ENCODE measurements at regions not wholly inside any gene's neighbourhood (a gene's known extent, or its start where the extent isn't known, plus 50 kb on each side); places are given as distances from the start of the nearest gene placed in this dataset.
"Not testable (repeated sequence)": the region's sequence is repeated elsewhere in the genome, so short reads cannot be mapped to it uniquely, and the experiment has no call there.

DNA sequence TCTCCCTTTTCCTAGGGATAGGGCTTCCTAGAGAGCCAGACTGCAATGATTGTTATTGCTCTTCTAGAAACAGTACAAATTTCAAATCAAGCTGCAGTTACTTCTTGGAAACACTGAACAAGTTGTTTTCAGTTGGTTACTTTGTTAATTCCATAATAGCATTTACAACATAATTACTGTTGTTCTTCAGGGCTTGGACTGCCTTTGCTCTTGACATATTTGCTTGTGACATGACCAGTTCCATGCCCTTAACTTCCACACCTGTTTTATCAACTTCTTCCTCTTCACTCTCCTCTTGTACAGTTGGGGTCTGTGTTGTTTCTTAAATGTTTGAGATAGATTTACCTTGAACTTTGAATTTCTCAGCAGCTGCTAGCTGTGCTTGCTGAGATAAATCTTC is 104.4 kb downstream of the SEC23IP start:
- no peak for DNase-seq (ENCODE audit: low spot score)

- no peak for DNase-seq (ENCODE audit: low spot score)
These were observed 104.9 kb downstream of the SEC23IP start for GRCh38 chr10:119997429-119997828.

DNA sequence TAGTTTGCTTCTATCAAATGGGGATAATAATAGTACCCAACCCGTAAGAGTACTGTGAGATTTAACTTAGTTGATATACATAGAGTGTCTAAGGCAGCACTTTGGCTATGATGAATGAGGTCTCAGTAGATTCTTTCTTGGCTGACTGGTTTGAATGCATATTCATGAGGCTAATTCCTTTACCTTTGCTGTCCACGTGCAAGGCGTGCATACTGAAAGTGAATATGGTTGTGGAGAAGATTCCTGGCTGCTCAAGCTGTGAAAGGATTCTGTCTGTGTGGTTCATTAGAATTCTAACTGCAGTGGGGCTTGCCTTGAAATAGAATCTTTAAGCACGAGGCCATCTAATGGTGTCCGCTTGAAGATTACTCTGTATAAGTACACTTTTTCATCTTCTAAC is 110.3 kb downstream of the SEC23IP start:
- DNase-seq (ENCODE audit: low spot score): no peak

DNA sequence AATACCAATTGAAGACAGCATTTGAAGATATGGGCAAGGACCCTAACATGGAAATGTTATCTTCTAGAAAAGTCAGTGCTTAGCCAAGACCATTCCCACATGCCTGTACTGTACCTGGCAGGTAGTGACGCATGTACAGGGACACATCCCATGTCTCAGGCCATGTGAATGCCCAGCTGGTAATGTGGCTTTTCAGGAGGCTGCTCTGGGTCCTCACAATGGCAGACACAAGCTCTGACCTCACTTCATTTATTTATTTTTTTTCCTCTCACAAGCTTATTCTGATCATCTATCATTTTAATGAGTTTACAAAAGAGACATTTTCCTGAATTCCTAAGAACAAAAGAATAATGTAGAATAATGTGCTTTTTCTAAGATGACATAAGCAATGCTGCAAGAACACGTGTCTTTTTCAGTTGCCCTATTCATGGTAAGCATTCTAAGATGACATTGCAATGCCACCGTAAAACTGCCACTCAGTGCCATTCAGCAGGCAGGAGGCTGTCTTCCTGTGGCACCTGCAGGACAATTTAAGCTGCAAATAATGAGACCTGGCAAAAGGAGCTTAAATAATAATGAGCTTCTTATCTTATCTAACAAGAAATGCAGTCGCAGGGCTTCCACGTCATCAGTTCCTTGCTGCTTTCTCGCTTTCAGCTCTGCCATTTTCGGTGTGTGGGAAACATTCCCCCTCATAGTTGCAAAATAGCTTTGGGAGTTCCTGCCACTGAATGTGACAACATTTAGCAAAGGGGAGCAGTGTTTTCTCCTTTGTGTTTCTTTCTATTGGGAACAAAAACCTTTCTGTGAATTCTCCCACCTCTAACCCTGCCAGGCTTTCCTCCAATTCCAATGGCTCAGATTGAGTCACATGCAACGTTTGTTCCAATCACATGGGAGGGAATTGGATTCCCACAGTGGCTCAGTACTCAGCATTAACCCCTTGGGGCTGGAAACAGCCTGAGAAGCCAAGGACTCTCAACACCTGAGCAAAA is 113.0 kb downstream of the SEC23IP start:
- peak; percentile 5 for DNase-seq (ENCODE audit: low spot score)

- DNase-seq (ENCODE audit: low spot score): no peak
These were observed 114.7 kb downstream of the SEC23IP start for GRCh38 chr10:120007261-120007660.

DNA sequence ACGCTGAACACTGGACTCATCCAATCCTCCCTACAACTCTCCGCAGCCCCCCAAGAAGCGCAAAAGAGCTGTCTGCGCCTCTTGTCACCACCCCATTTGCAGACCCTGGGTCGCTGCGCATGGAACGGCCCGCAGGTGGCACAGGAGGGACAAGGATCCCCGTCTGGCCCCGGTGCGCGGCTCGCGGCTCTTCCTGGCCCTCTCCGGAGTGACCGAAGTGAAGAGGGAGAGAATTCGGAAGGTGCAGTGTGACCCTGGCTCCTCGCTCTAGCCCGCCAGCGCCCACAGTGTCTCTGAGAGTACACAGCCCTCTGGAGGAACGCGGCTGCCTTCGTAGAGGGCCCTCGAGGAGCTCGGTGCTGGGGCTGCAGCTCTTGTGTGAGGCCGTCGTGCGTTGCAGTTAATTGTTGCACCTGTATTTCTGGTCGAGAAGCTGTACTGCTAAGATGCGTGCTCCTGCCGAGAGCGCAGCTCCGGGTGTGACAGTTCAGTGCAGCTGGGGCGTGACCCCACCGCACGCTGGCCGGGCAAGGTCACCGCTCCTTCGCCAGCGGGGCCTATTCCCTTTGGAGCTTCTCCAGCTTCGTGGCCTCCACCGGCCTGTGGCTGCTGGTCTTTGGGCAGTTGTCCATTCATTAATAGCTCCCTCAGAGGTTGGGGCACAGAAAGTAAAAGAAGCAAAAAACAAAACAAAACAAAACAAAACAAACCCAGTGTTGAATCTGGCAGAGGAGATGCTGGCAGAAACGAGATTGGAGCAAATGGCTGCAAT is 119.0 kb downstream of the SEC23IP start:
- DNase-seq (ENCODE audit: low spot score): no peak

DNA sequence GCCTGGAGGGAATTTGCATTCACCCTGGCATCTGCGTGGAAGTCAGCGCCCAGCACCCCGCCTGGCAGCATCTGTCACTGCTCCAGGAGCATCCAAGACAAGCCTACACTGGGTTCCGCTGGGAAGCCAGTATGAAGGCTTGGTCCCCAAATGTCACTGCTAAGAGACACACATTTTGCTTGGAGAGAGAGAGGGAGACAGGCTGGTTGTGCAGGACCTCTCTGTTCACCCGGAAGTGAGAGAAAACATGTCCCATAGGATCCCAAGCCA is 119.5 kb downstream of the SEC23IP start:
- peak; percentile 17 for DNase-seq (ENCODE audit: low spot score)

DNA sequence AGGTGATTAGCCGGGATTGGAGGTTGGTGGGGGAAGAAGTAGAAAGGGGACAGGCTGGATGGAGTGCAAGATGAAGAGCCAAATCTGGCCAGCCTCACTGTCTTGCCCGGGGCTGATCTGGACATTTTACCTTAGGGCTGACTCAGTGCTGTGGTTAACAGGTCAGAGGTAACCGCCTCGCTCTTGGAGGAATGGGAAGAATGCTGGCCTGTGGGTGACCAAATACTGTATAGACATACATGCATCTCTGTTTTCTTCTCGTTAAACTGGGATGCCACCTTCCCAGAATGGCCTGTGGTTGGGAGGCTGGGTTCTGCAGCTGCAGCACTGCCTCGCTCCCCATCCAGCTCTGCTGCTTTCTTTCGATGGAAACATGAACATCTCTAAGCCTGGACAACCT is 120.0 kb downstream of the SEC23IP start:
- DNase-seq (ENCODE audit: low spot score): no peak

GRCh38 chr10:120014031-120014430 is 121.5 kb downstream of the SEC23IP start:
- DNase-seq (ENCODE audit: low spot score): no peak

- no peak for DNase-seq (ENCODE audit: low spot score)
These were observed 122.5 kb downstream of the SEC23IP start for GRCh38 chr10:120015064-120015463.

- DNase-seq (ENCODE audit: low spot score): no peak
These were observed 124.4 kb downstream of the SEC23IP start for GRCh38 chr10:120016906-120017305.

GRCh38 chr10:120017733-120018417 is 125.3 kb downstream of the SEC23IP start:
- DNase-seq (ENCODE audit: low spot score): peak; percentile 6

DNA sequence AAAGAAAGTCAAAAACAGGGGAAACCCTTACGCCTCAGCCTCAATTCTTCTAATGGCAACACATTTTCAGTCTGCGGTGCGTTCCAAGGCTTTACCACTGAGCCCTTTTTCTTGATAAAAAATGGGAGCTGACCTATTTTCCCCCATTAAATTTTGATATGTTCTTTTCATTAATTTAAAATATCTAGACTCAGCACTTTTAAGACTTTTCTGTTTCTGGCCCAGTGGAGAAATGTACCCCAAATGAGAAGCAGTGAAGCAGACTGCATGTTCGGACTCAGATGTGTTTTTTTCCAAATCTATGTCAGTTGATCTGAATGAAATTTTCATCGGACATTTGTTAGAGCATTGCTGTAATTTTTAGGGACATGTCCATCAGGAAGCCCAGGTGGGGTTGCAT is 126.2 kb downstream of the SEC23IP start:
- no peak for DNase-seq (ENCODE audit: low spot score)

DNA sequence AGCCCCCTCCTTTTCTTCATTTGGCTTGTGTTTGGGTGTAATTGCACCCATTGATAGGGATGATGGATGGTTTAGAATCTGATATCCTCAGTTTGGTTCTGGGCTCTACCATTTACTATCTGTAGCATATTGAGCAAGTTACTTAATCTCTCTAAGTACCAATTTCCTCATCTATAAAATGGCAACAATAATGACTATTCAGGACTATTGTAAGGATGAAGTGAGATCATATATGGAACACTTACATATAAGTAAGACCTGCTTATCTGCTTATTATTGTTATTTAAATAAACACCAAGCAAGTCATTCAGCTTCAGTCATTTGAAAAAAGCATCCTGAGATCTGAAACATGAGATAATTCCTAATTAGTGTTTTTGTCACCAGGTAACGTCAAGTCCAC is 127.0 kb downstream of the SEC23IP start:
- no peak for DNase-seq (ENCODE audit: low spot score)

DNA sequence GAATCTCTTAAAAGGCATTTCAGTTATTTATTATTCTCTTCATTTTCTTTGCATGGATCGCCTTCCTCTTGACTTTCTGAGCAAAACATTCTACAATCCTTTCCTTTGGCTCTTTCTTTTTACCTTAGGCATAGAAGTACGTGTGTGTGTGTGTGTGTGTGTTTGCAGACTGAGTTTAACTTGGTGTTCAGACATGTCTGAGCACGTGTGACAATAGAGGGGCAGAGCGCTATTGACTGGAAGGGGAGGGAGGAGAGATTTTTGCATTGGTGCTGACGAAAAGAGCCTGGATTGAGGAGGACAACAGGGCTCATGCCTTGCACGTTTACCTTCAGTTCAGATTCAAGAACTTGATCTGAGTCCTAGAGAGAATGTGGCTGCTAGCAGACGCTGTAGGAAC is 129.8 kb downstream of the SEC23IP start:
- no peak for DNase-seq (ENCODE audit: low spot score)

GRCh38 chr10:120034236-120034635 is 141.7 kb downstream of the SEC23IP start:
- DNase-seq (ENCODE audit: low spot score): no peak

- no peak for DNase-seq (ENCODE audit: low spot score)
These were observed 146.5 kb downstream of the SEC23IP start for GRCh38 chr10:120039046-120039445.

GRCh38 chr10:120039826-120040225 is 147.3 kb downstream of the SEC23IP start:
- DNase-seq (ENCODE audit: low spot score): no peak

DNA sequence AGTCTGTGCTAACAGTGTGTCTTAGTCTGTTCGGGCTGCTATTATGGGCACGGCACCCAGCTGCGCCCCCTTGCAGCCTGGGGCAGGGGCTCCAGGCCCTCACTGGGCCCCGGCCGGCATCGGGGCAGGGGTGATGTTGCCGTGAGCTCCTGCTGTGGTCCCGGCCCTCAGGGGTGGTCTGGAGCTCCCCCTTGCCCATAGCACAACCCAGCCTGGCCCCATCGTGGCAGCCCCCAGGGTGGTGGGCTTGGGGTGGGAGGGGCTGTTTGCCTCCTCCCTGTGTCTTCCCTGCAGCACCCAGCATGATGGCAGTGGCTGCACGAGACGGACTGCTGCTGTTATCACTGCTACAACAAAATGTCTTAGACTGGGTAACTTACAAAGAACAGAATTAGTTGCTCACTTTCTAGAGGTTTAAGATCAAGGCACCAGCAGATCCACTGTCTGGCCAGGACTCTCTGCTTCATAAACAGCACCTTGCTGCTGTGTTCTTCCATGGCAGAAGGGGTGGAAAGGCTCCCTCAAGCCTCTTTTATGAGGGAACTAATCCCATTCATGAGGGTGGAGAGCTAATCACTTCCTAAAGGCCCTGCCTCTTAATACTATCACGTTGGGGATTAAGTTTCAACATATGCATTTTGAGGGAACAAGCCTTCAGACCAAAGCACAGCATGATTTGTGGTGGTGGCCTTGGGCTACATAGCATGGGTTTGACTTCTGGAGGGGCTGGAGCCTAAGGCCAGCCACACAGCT is 149.5 kb downstream of the SEC23IP start:
- DNase-seq (ENCODE audit: low spot score): no peak

DNA sequence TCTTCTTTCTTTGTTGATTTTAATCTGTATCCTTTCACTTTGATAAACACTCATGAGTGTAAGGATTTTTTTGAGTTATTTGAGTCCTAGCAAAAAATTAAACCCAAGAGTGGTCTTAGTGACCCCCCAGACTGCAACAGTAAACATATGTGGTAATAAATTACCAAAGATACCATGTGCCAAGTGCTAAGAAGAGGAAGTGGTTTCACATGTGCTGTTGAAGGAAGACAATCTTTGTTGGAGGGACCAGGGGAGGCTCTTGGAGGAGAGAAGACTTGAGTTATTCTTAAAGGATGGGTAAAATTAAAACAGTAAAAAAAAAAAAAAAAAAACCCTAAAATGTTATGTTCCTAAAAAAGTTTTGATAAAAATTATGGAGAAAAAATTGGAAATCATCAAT is 150.2 kb downstream of the SEC23IP start:
- no peak for DNase-seq (ENCODE audit: low spot score)

DNA sequence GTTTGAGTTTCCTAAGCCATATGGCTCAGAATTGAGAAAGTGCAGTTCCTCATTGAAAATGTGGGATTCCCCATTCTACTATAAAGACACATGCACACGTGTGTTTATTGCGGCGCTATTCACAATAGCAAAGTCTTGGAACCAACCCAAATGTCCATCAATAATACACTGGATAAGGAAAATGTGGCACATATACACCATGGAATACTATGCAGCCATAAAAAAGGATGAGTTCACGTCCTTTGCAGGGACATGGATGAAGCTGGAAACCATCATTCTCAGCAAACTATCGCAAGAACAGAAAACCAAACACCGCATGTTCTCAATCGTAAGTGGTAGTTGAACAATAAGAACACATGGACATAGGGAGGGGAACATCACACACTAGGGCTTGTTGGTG is 154.8 kb downstream of the SEC23IP start:
- DNase-seq (ENCODE audit: low spot score): not testable (repeated sequence)

GRCh38 chr10:120047926-120048325 is 155.4 kb downstream of the SEC23IP start:
- DNase-seq (ENCODE audit: low spot score): no peak
